ENCODE measurements at regions not wholly inside any gene's neighbourhood (a gene's known extent, or its start where the extent isn't known, plus 50 kb on each side); places are given as distances from the start of the nearest gene placed in this dataset.

- Histone ChIP-seq H3K9ac (ENCODE audit: insufficient read depth in 1 of 2, low read depth in 2 of 2, low read length in 2 of 2) (no peak overlapping the region), H3K79me2 (ENCODE audit: control insufficient read depth, insufficient read depth, low read length) (no peaks in the 10 kb centered on the region), H3K9me3 (replicated peaks; ENCODE audit: control insufficient read depth, insufficient read depth, low read depth, low read length) (no peaks in the 10 kb centered on the region), H3K36me3 (ENCODE audit: control insufficient read depth, insufficient read depth, low read length) (no peaks in the 10 kb centered on the region), H3K9me1 (ENCODE audit: control insufficient read depth, insufficient read depth, low read length) (no peaks in the 10 kb centered on the region), H3K4me3 (no peak overlapping the region), H3K27ac (ENCODE audit: extremely low read depth, low read depth, low read length) (no peak overlapping the region), H3K4me2 (ENCODE audit: insufficient read depth, low read length) (no peak overlapping the region), H2AFZ (ENCODE audit: low read depth, low read length) (no peak overlapping the region), H3K27me3 (ENCODE audit: control insufficient read depth in 2 of 2, insufficient read depth in 2 of 2, low read length in 2 of 2) (peaks cover 0 to 27% of the 10 kb centered on the region in 2 experiments; a peak in 3 of 5 replicates), H3K4me1 (replicated peaks in 1 of 2; ENCODE audit: control insufficient read depth in 2 of 2, insufficient read depth in 2 of 2, low read length in 2 of 2) (no peaks in the 10 kb centered on the region), H4K20me1 (replicated peaks; ENCODE audit: control insufficient read depth, insufficient read depth, low read length) (no peaks in the 10 kb centered on the region)
- ChIA-PET POLR2A (no interaction called here), CTCF (ENCODE audit: low intra/inter-chr PET ratio) (no interaction called here)
- FAIRE-seq (no peak), DNase-seq (ENCODE audit: extremely low read depth in 1 of 4, low spot score in 3 of 4) (no peak), ATAC-seq (no peak)
- WGBS (ENCODE audit: insufficient coverage, low coverage, missing lambda C conversion rate), result 1% methylated on average over 11 of the region's 11 CpGs
- TF ChIP-seq GTF2B (IDR thresholded peaks at IDR 0.05; ENCODE audit: extremely low read depth, insufficient read length), result no peak
- TF ChIP-seq ZSCAN29 (IDR thresholded peaks at IDR 0.05), result no peak
- intact Hi-C loops (cut with micrococcal nuclease), result loop anchor here (5.0 kb wide), 1 partner anchor 179 kb away; no protein-coding TSS in a partner anchor
- no TSS peak for BruUV-seq (replicated peaks)
- in situ Hi-C loops (cut with MboI), result loop anchor here (5.0 kb wide), 1 partner anchor 146 kb away; no protein-coding TSS in a partner anchor
Observed at GRCh38 chr11:33540946-33541915, 159.4 kb downstream of the C11orf91 start.

- ChIA-PET POLR2A (no interaction called here), CTCF (ENCODE audit: low intra/inter-chr PET ratio) (no interaction called here)
- Histone ChIP-seq H4K20me1 (replicated peaks; ENCODE audit: control insufficient read depth, insufficient read depth, low read length) (no peaks in the 10 kb centered on the region), H3K4me2 (ENCODE audit: insufficient read depth, low read length) (no peak overlapping the region), H3K9me1 (ENCODE audit: control insufficient read depth, insufficient read depth, low read length) (no peaks in the 10 kb centered on the region), H3K36me3 (ENCODE audit: control insufficient read depth, insufficient read depth, low read length) (no peaks in the 10 kb centered on the region), H3K79me2 (ENCODE audit: control insufficient read depth, insufficient read depth, low read length) (no peaks in the 10 kb centered on the region), H3K4me3 (no peak overlapping the region), H3K4me1 (replicated peaks in 1 of 2; ENCODE audit: control insufficient read depth in 2 of 2, insufficient read depth in 2 of 2, low read length in 2 of 2) (no peaks in the 10 kb centered on the region), H3K27ac (ENCODE audit: extremely low read depth, low read depth, low read length) (no peak overlapping the region), H3K9me3 (replicated peaks; ENCODE audit: control insufficient read depth, insufficient read depth, low read depth, low read length) (no peaks in the 10 kb centered on the region), H3K9ac (ENCODE audit: insufficient read depth in 1 of 2, low read depth in 2 of 2, low read length in 2 of 2) (no peak overlapping the region), H2AFZ (ENCODE audit: low read depth, low read length) (no peak overlapping the region), H3K27me3 (ENCODE audit: control insufficient read depth in 2 of 2, insufficient read depth in 2 of 2, low read length in 2 of 2) (peaks cover 0 to 27% of the 10 kb centered on the region in 2 experiments; a peak in 3 of 5 replicates)
- in situ Hi-C loops (cut with MboI), result loop anchor here (5.0 kb wide), 1 partner anchor 147 kb away; no protein-coding TSS in a partner anchor
- no TSS peak for BruUV-seq (replicated peaks)
- FAIRE-seq (no peak), DNase-seq (ENCODE audit: extremely low read depth in 1 of 4, low spot score in 3 of 4) (no peak), ATAC-seq (no peak)
- intact Hi-C loops (cut with micrococcal nuclease), result loop anchor here (5.0 kb wide), 1 partner anchor 178 kb away; no protein-coding TSS in a partner anchor
- TF ChIP-seq ZEB2 (IDR thresholded peaks at IDR 0.05) (no peak), HSF4 (CRISPR knock-in tag; IDR thresholded peaks at IDR 0.05; ENCODE audit: borderline replicate concordance) (no peak), ZC3H11A (IDR thresholded peaks at IDR 0.05; ENCODE audit: low read depth, low read length) (no peak), ZBTB7A (IDR thresholded peaks at IDR 0.05; ENCODE audit: borderline replicate concordance, control insufficient read depth, low read depth, low read length) (no peak), AFF1 (IDR thresholded peaks at IDR 0.05; ENCODE audit: low read depth in 1 of 2, partially characterized antibody in 2 of 2) (no peak), MYBL2 (IDR thresholded peaks at IDR 0.05; ENCODE audit: low read depth) (no peak), MYBL2 (CRISPR knock-in tag; IDR thresholded peaks at IDR 0.05; ENCODE audit: borderline replicate concordance) (no peak), EHMT2 (IDR thresholded peaks at IDR 0.05) (no peak), RUNX1 (IDR thresholded peaks at IDR 0.05; ENCODE audit: low read depth) (no peak)
Observed at GRCh38 chr11:33540427-33540826, 160.2 kb downstream of the C11orf91 start.

All from K562 (cell line).